ENCODE measurements at regions not wholly inside any gene's neighbourhood (a gene's known extent, or its start where the extent isn't known, plus 50 kb on each side); places are given as distances from the start of the nearest gene placed in this dataset.

DNA sequence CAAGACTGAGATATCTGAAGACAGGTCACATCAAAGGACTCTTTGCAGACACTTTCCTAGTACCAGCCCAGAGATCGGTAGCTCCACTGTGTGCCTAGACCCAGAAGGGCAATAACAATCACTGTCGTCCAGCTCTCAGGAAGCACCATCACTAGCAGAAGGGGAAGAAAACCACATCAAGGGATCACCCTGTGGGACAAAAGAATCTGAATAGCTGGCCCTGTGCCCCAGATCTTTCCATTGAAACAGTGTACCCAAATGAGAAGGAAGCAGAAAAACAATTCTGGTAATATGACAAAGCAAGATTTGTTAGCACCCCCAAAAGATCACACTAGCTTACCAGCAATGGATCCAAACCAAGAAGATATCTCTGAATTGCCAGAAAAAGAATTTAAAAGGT, 404.4 kb upstream of the NECTIN3 start:
- Histone ChIP-seq H3K79me2 (ENCODE audit: control insufficient read depth, insufficient read depth, low read length) (no peaks in the 10 kb centered on the region), H2AFZ (ENCODE audit: low read depth, low read length) (no peak overlapping the region), H3K4me3 (no peak overlapping the region), H3K4me1 (replicated peaks in 1 of 2; ENCODE audit: control insufficient read depth in 2 of 2, insufficient read depth in 2 of 2, low read length in 2 of 2) (no peaks in the 10 kb centered on the region), H3K4me2 (ENCODE audit: insufficient read depth, low read length) (no peak overlapping the region), H3K9ac (ENCODE audit: insufficient read depth in 1 of 2, low read depth in 2 of 2, low read length in 2 of 2) (no peak overlapping the region), H3K9me1 (ENCODE audit: control insufficient read depth, insufficient read depth, low read length) (no peaks in the 10 kb centered on the region), H3K9me3 (replicated peaks; ENCODE audit: control insufficient read depth, insufficient read depth, low read depth, low read length) (no peaks in the 10 kb centered on the region; the same call in 1 of the 2 replicates), H3K36me3 (ENCODE audit: control insufficient read depth, insufficient read depth, low read length) (no peaks in the 10 kb centered on the region), H3K27ac (ENCODE audit: extremely low read depth, low read depth, low read length) (no peak overlapping the region), H4K20me1 (replicated peaks; ENCODE audit: control insufficient read depth, insufficient read depth, low read length) (no peaks in the 10 kb centered on the region), H3K27me3 (ENCODE audit: control insufficient read depth in 2 of 2, insufficient read depth in 2 of 2, low read length in 2 of 2) (no peaks in the 10 kb centered on the region)
- no TSS peak for BruUV-seq (replicated peaks)
- intact Hi-C loops (cut with micrococcal nuclease) (no loop called here), in situ Hi-C loops (cut with MboI) (no loop called here)
- CTCF ChIA-PET (ENCODE audit: low intra/inter-chr PET ratio): no interaction called here
- POLR2A ChIA-PET: no interaction called here
- ATAC-seq (no peak), FAIRE-seq (no peak), DNase-seq (ENCODE audit: extremely low read depth in 1 of 4, low spot score in 3 of 4) (no peak)
- TF ChIP-seq ZNF121 (CRISPR knock-in tag; conservative IDR thresholded peaks at IDR 0.05) (no peak), TARDBP (IDR thresholded peaks at IDR 0.05) (no peak), MTA1 (IDR thresholded peaks at IDR 0.05; ENCODE audit: borderline replicate concordance) (no peak), XRCC4 (IDR thresholded peaks at IDR 0.05; ENCODE audit: extremely low read depth, insufficient read depth, insufficient read length) (no peak), XRCC5 (IDR thresholded peaks at IDR 0.05; ENCODE audit: low read depth, low read length) (no peak), GABPB2 (CRISPR knock-in tag; conservative IDR thresholded peaks at IDR 0.05) (no peak)
- TF ChIP-seq, protein P1, sequence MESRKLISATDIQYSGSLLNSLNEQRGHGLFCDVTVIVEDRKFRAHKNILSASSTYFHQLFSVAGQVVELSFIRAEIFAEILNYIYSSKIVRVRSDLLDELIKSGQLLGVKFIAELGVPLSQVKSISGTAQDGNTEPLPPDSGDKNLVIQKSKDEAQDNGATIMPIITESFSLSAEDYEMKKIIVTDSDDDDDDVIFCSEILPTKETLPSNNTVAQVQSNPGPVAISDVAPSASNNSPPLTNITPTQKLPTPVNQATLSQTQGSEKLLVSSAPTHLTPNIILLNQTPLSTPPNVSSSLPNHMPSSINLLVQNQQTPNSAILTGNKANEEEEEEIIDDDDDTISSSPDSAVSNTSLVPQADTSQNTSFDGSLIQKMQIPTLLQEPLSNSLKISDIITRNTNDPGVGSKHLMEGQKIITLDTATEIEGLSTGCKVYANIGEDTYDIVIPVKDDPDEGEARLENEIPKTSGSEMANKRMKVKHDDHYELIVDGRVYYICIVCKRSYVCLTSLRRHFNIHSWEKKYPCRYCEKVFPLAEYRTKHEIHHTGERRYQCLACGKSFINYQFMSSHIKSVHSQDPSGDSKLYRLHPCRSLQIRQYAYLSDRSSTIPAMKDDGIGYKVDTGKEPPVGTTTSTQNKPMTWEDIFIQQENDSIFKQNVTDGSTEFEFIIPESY (CRISPR knock-in tag; IDR thresholded peaks at IDR 0.05): no peak
- TF ChIP-seq, protein P2, sequence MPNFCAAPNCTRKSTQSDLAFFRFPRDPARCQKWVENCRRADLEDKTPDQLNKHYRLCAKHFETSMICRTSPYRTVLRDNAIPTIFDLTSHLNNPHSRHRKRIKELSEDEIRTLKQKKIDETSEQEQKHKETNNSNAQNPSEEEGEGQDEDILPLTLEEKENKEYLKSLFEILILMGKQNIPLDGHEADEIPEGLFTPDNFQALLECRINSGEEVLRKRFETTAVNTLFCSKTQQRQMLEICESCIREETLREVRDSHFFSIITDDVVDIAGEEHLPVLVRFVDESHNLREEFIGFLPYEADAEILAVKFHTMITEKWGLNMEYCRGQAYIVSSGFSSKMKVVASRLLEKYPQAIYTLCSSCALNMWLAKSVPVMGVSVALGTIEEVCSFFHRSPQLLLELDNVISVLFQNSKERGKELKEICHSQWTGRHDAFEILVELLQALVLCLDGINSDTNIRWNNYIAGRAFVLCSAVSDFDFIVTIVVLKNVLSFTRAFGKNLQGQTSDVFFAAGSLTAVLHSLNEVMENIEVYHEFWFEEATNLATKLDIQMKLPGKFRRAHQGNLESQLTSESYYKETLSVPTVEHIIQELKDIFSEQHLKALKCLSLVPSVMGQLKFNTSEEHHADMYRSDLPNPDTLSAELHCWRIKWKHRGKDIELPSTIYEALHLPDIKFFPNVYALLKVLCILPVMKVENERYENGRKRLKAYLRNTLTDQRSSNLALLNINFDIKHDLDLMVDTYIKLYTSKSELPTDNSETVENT (CRISPR knock-in tag; IDR thresholded peaks at IDR 0.05): no peak
- TF ChIP-seq, protein P3, sequence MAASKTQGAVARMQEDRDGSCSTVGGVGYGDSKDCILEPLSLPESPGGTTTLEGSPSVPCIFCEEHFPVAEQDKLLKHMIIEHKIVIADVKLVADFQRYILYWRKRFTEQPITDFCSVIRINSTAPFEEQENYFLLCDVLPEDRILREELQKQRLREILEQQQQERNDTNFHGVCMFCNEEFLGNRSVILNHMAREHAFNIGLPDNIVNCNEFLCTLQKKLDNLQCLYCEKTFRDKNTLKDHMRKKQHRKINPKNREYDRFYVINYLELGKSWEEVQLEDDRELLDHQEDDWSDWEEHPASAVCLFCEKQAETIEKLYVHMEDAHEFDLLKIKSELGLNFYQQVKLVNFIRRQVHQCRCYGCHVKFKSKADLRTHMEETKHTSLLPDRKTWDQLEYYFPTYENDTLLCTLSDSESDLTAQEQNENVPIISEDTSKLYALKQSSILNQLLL (CRISPR knock-in tag; IDR thresholded peaks at IDR 0.05; ENCODE audit: borderline replicate concordance): no peak
- no CpG with 5 or more reads among the region's 2 CpGs for WGBS (ENCODE audit: insufficient coverage, low coverage, missing lambda C conversion rate)

Data from K562 (cell line).